ENCODE measurements at regions not wholly inside any gene's neighbourhood (a gene's known extent, or its start where the extent isn't known, plus 50 kb on each side); places are given as distances from the start of the nearest gene placed in this dataset.

GRCh38 chr7:46507560-46507959, 586.5 kb upstream of the IGFBP3 start:
- TF ChIP-seq PML (IDR thresholded peaks at IDR 0.05; ENCODE audit: low read length) (no peak), POLR2AphosphoS5 (IDR thresholded peaks at IDR 0.05; ENCODE audit: low read length) (no peak), EZH2 (IDR thresholded peaks at IDR 0.05; ENCODE audit: borderline replicate concordance, control insufficient read depth, low read depth, low read length) (no peak), BCLAF1 (IDR thresholded peaks at IDR 0.05) (no peak), HDGF (IDR thresholded peaks at IDR 0.05) (no peak), JUND (IDR thresholded peaks at IDR 0.05; ENCODE audit: low read depth, low read length) (no peak), CTCF (IDR thresholded peaks at IDR 0.05 in 2 of 3, conservative IDR thresholded peaks at IDR 0.05 in 1 of 3; ENCODE audit: control insufficient read depth in 2 of 3, extremely low read depth in 1 of 3, insufficient read depth in 1 of 3, low read depth in 3 of 3, low read length in 3 of 3) (no peak)
